ENCODE measurements at regions not wholly inside any gene's neighbourhood (a gene's known extent, or its start where the extent isn't known, plus 50 kb on each side); places are given as distances from the start of the nearest gene placed in this dataset.

GRCh38 chr7:68265258-68265657 lies 1268.6 kb downstream of the TYW1 start:
- no peak for TF ChIP-seq SP1 (IDR thresholded peaks at IDR 0.05; ENCODE audit: low read depth, low read length)
- no peak for TF ChIP-seq CTCF (IDR thresholded peaks at IDR 0.05; ENCODE audit: control extremely low read depth in 1 of 3, insufficient read depth in 1 of 3, low read depth in 1 of 3, low read length in 3 of 3)
- TF ChIP-seq SP2 (IDR thresholded peaks at IDR 0.05; ENCODE audit: low read length): no peak
- no peak for TF ChIP-seq USF2 (IDR thresholded peaks at IDR 0.05; ENCODE audit: low read length)
- TF ChIP-seq SIN3A (conservative IDR thresholded peaks at IDR 0.05 in 1 of 2, IDR thresholded peaks at IDR 0.05 in 1 of 2; ENCODE audit: low read depth in 1 of 2, low read length in 2 of 2): no peak
- no peak for TF ChIP-seq MAX (IDR thresholded peaks at IDR 0.05)
- no peak for TF ChIP-seq POLR2A (IDR thresholded peaks at IDR 0.05; ENCODE audit: control extremely low read depth in 1 of 2, low read depth in 2 of 2, low read length in 2 of 2)
- no peak for TF ChIP-seq CREB1 (IDR thresholded peaks at IDR 0.05)
- TF ChIP-seq EZH2 (IDR thresholded peaks at IDR 0.05; ENCODE audit: low read depth, low read length, severe bottlenecking): no peak
- no peak for TF ChIP-seq YY1 (IDR thresholded peaks at IDR 0.05; ENCODE audit: low read depth, low read length)
- no peak for TF ChIP-seq SUZ12 (IDR thresholded peaks at IDR 0.05; ENCODE audit: low read length)

All from H1 (cell line).